SK-N-SH (cell line): ENCODE measurements at regions not wholly inside any gene's neighbourhood (a gene's known extent, or its start where the extent isn't known, plus 50 kb on each side); places are given as distances from the start of the nearest gene placed in this dataset.
"Not testable (repeated sequence)": the region's sequence is repeated elsewhere in the genome, so short reads cannot be mapped to it uniquely, and the experiment has no call there.

ENCODE experiments used
- CTCF ChIA-PET: fragments of 300-600, 350-600 bp; formaldehyde crosslinking; extraction: SDS; loops from one replicate; lab custom pipeline; 2021; lab: Yijun Ruan, JAX
- POLR2A ChIA-PET: fragments of 350-600 bp; sonication (Branson Sonifier 250); formaldehyde crosslinking; extraction: SDS; loops from one replicate; lab custom pipeline; 2020; ENCODE audit warnings: antibody characterized with exemption, inconsistent platforms; lab: Yijun Ruan, JAX
- DNase-seq: peaks from one replicate; pipeline ENCODE4 v3.0.0; 2012
- H2AFZ ChIP-seq: fragments of 200-600 bp; sonication (generic); 2 replicates; pipeline ENCODE4 v1.8.1; 2016; ENCODE audit warnings: antibody characterized with exemption, mild to moderate bottlenecking, low read depth
- H3F3A ChIP-seq: fragments of 200-600 bp; sonication (generic); replicated peaks from 2 replicates; pipeline ENCODE3; 2016; ENCODE audit warnings: antibody characterized with exemption, mild to moderate bottlenecking; ENCODE audit not compliant: insufficient read depth
- H3K27ac ChIP-seq, 2 experiments: fragments of 200-500 bp in 1 of 2; fragments of 200-600 bp in 1 of 2; sonication (Bioruptor generic) in 1 of 2; sonication (generic), shearing (Covaris generic) in 1 of 2; 2 replicates each; pipeline versions ENCODE4 v1.5.1 to v1.6.1; 2014 to 2016; ENCODE audit warnings: low read depth in 2 of 2, inconsistent platforms in 1 of 2, low read length in 1 of 2, mild to moderate bottlenecking in 1 of 2, mixed read lengths in 1 of 2
- H3K27me3 ChIP-seq: fragments of 200-600 bp; sonication (generic), shearing (Covaris generic); 2 replicates; pipeline ENCODE4 v1.6.1; 2016; ENCODE audit warnings: mixed run types; ENCODE audit not compliant: insufficient read depth
- H3K36me3 ChIP-seq, 2 experiments: fragments of 200-500 bp in 1 of 2; fragments of 200-600 bp in 1 of 2; sonication (Bioruptor generic) in 1 of 2; sonication (generic) in 1 of 2; replicated peaks in 1 of 2; 2 replicates each; pipeline versions ENCODE3 to v1.5.1; 2014 to 2016; ENCODE audit warnings: low read length in 1 of 2, mild to moderate bottlenecking in 1 of 2; ENCODE audit not compliant: insufficient read depth in 2 of 2, control insufficient read depth in 1 of 2
- H3K4me1 ChIP-seq, 2 experiments: fragments of 200-500 bp in 1 of 2; fragments of 200-600 bp in 1 of 2; sonication (Bioruptor generic) in 1 of 2; sonication (generic), shearing (Covaris generic) in 1 of 2; 2 replicates each; pipeline versions ENCODE4 v1.5.1 to v1.6.1; 2014 to 2016; ENCODE audit warnings: low read depth in 1 of 2, low read length in 1 of 2, mixed run types in 1 of 2; ENCODE audit not compliant: insufficient read depth in 2 of 2, control insufficient read depth in 1 of 2
- H3K4me2 ChIP-seq: fragments of 200-600 bp; sonication (generic), shearing (Covaris generic); 2 replicates; pipeline ENCODE4 v1.6.1; 2017; ENCODE audit warnings: mixed run types
- H3K4me3 ChIP-seq, 2 experiments: fragments of 200-500 bp in 1 of 2; fragments of 200-600 bp in 1 of 2; sonication (Bioruptor generic) in 1 of 2; sonication (generic), shearing (Covaris generic) in 1 of 2; 2 replicates each; pipeline versions ENCODE4 v1.5.1 to v1.8.1; 2014 to 2016; ENCODE audit warnings: low read depth in 2 of 2, inconsistent platforms in 1 of 2, low read length in 1 of 2, mild to moderate bottlenecking in 1 of 2, mixed read lengths in 1 of 2, moderate library complexity in 1 of 2
- H3K79me2 ChIP-seq: fragments of 200-600 bp; sonication (generic); 2 replicates; pipeline ENCODE4 v1.8.1; 2017; ENCODE audit warnings: mild to moderate bottlenecking; ENCODE audit not compliant: insufficient read depth
- H3K9ac ChIP-seq: fragments of 200-600 bp; sonication (generic); 2 replicates; pipeline ENCODE4 v1.6.1; 2017; ENCODE audit warnings: mixed run types
- H3K9me2 ChIP-seq: fragments of 200-600 bp; sonication (generic); 2 replicates; pipeline ENCODE4 v1.6.1; 2017; ENCODE audit warnings: mixed run types
- H3K9me3 ChIP-seq: fragments of 200-600 bp; sonication (generic); 2 replicates; pipeline ENCODE4 v1.6.1; 2017; ENCODE audit warnings: mixed run types, mild to moderate bottlenecking, moderate library complexity
- H4K20me1 ChIP-seq: fragments of 200-600 bp; sonication (generic); 2 replicates; pipeline ENCODE4 v1.6.1; 2017; ENCODE audit warnings: mild to moderate bottlenecking, mixed run types; ENCODE audit not compliant: insufficient read depth
- CHD2 ChIP-seq: fragments of 150-350 bp; IDR thresholded peaks from 2 replicates; pipeline ENCODE4 v1.6.1; 2018; ENCODE audit warnings: low read length; ENCODE audit not compliant: partially characterized antibody
- CTCF ChIP-seq: fragments of 200-600 bp; sonication (generic); IDR thresholded peaks from 2 replicates; pipeline ENCODE4 v1.6.1; 2017; ENCODE audit warnings: antibody characterized with exemption, mild to moderate bottlenecking, moderate library complexity
- EP300 ChIP-seq, 2 experiments: IDR thresholded peaks; 2 replicates each; pipeline versions ENCODE4 v1.4.0 to v1.6.1; 2012; ENCODE audit warnings: borderline replicate concordance in 1 of 2, low read depth in 1 of 2, low read length in 1 of 2
- EZH2phosphoT487 ChIP-seq: fragments of 200-600 bp; sonication (generic); IDR thresholded peaks from 2 replicates; pipeline ENCODE4 v1.6.1; 2017; ENCODE audit warnings: low read depth, mixed run types, mild to moderate bottlenecking, antibody characterized with exemption, moderate library complexity, borderline replicate concordance
- FOXJ3 ChIP-seq: sonication (generic); formaldehyde crosslinking; IDR thresholded peaks from 2 replicates; pipeline ENCODE4 v1.5.1; 2020; ENCODE audit warnings: mild to moderate bottlenecking, missing genetic modification reagents
- FOXM1 ChIP-seq: IDR thresholded peaks from 2 replicates; pipeline ENCODE4 v1.4.0; 2012; ENCODE audit warnings: low read depth, mild to moderate bottlenecking
- GATA2 ChIP-seq: sonication (generic); formaldehyde crosslinking; IDR thresholded peaks from 2 replicates; pipeline ENCODE4 v1.5.0; 2020; ENCODE audit warnings: mild to moderate bottlenecking, missing genetic modification reagents
- IRF3 ChIP-seq: fragments of 150-350 bp; IDR thresholded peaks from 2 replicates; pipeline ENCODE4 v1.6.1; 2016; ENCODE audit warnings: mild to moderate bottlenecking, low read depth, low read length
- JUND ChIP-seq: IDR thresholded peaks from 2 replicates; pipeline ENCODE4 v1.4.0; 2012
- MXI1 ChIP-seq: IDR thresholded peaks from 2 replicates; pipeline ENCODE4 v1.6.1; 2012; ENCODE audit warnings: mild to moderate bottlenecking, low read depth, low read length, improper control_type of control experiment
- NRF1 ChIP-seq: IDR thresholded peaks from 2 replicates; pipeline ENCODE4 v1.6.1; 2012; ENCODE audit warnings: low read depth, mild to moderate bottlenecking, low read length
- POLR2AphosphoS5 ChIP-seq: IDR thresholded peaks from 2 replicates; pipeline ENCODE4 v1.6.1; 2012; ENCODE audit warnings: low read depth, low read length
- RAD21 ChIP-seq: IDR thresholded peaks from 2 replicates; pipeline ENCODE4 v1.6.1; 2012; ENCODE audit warnings: mild to moderate bottlenecking, low read length
- RCOR1 ChIP-seq: fragments of 150-350 bp; IDR thresholded peaks from 2 replicates; pipeline ENCODE4 v1.6.1; 2017; ENCODE audit warnings: antibody characterized with exemption, low read length
- RFX5 ChIP-seq: IDR thresholded peaks from 2 replicates; pipeline ENCODE4 v1.6.1; 2012; ENCODE audit warnings: mild to moderate bottlenecking, improper control_type of control experiment, low read length
- RXRA ChIP-seq: IDR thresholded peaks from 2 replicates; pipeline ENCODE4 v1.4.0; 2012; ENCODE audit warnings: low read depth, mild to moderate bottlenecking, borderline replicate concordance
- SIN3A ChIP-seq: IDR thresholded peaks from 2 replicates; pipeline ENCODE4 v1.6.1; 2012; ENCODE audit warnings: low read depth, mild to moderate bottlenecking, low read length, moderate library complexity, borderline replicate concordance
- SMC3 ChIP-seq: IDR thresholded peaks from 2 replicates; pipeline ENCODE4 v1.6.1; 2012; ENCODE audit warnings: low read depth, low read length, improper control_type of control experiment
- TAF1 ChIP-seq: IDR thresholded peaks from 2 replicates; pipeline ENCODE4 v1.6.1; 2012; ENCODE audit warnings: low read depth, mild to moderate bottlenecking, low read length, moderate library complexity, borderline replicate concordance
- USF1 ChIP-seq: IDR thresholded peaks from 2 replicates; pipeline ENCODE4 v1.4.0; 2012; ENCODE audit warnings: low read depth, borderline replicate concordance
- WGBS: methylation state at CpG from one replicate; pipeline ENCODE4 v1.1.6; 2017; ENCODE audit warnings: low lambda C conversion rate; 5-methylcytosine and 5-hydroxymethylcytosine counted together

GRCh38 chr13:89082623-89083022, 1411.5 kb downstream of the SLITRK5 start:
- Histone ChIP-seq H4K20me1 (no peaks in the 10 kb centered on the region), H3K9ac (no peak overlapping the region), H3K4me1 (no peaks in the 10 kb centered on the region), H3K27me3 (no peaks in the 10 kb centered on the region), H3K4me2 (no peak overlapping the region), H3K4me3 (no peak overlapping the region), H2AFZ (no peak overlapping the region), H3K79me2 (no peaks in the 10 kb centered on the region), H3K9me3 (no peaks in the 10 kb centered on the region), H3K36me3 (no peaks in the 10 kb centered on the region), H3F3A (no peaks in the 10 kb centered on the region), H3K9me2 (no peaks in the 10 kb centered on the region), H3K27ac (no peak overlapping the region)
- CTCF ChIA-PET, result interaction anchor here (1.9 kb wide), 1 partner anchor 16 kb away, joined by 10 read pairs; no protein-coding TSS in a partner anchor
- no peak for TF ChIP-seq GATA2
- no peak for TF ChIP-seq RFX5
- TF ChIP-seq SIN3A, result no peak
- no peak for TF ChIP-seq MXI1
- no peak for TF ChIP-seq RCOR1
- TF ChIP-seq FOXJ3, result no peak
- TF ChIP-seq SMC3, result no peak
- TF ChIP-seq CHD2, result no peak
- no peak for TF ChIP-seq FOXM1
- TF ChIP-seq USF1, result no peak
- TF ChIP-seq TAF1, result no peak
- no peak for TF ChIP-seq CTCF
- TF ChIP-seq NRF1, result no peak
- TF ChIP-seq RXRA, result no peak
- TF ChIP-seq JUND, result no peak
- TF ChIP-seq POLR2AphosphoS5, result no peak
- no peak for TF ChIP-seq EZH2phosphoT487
- TF ChIP-seq EP300 (IDR thresholded peaks at IDR 0.05; ENCODE audit: borderline replicate concordance in 1 of 2, low read depth in 1 of 2, low read length in 1 of 2), result no peak
- TF ChIP-seq IRF3, result no peak
- no peak for TF ChIP-seq RAD21
- POLR2A ChIA-PET, result no interaction called here
- DNase-seq, result no peak
- WGBS, result 60% methylated on average over 3 of the region's 3 CpGs

- H3K79me2 ChIP-seq, H3F3A ChIP-seq, H3K9me3 ChIP-seq, H3K9ac ChIP-seq, POLR2A ChIA-PET, H4K20me1 ChIP-seq, H3K36me3 ChIP-seq, H3K4me3 ChIP-seq, CTCF ChIA-PET, H3K27me3 ChIP-seq, H3K4me1 ChIP-seq, H3K4me2 ChIP-seq, H3K27ac ChIP-seq, H2AFZ ChIP-seq, DNase-seq, H3K9me2 ChIP-seq: not testable (repeated sequence)
- WGBS, result 31% methylated on average over 7 of the region's 16 CpGs
These were observed 1416.9 kb downstream of the SLITRK5 start for GRCh38 chr13:89088107-89088506.
